ENCODE measurements at regions not wholly inside any gene's neighbourhood (a gene's known extent, or its start where the extent isn't known, plus 50 kb on each side); places are given as distances from the start of the nearest gene placed in this dataset.
"Not testable (repeated sequence)": the region's sequence is repeated elsewhere in the genome, so short reads cannot be mapped to it uniquely, and the experiment has no call there.

GRCh38 chrX:40224658-40225057, 126.9 kb upstream of the BCOR start:
- DNase-seq = no peak

GRCh38 chrX:40222612-40223011, 124.9 kb upstream of the BCOR start:
- DNase-seq = not testable (repeated sequence)

- no peak for DNase-seq
Observed at GRCh38 chrX:40213092-40213491, 115.3 kb upstream of the BCOR start.

GRCh38 chrX:40209951-40210617, 112.3 kb upstream of the BCOR start:
- peak; percentile 16 for DNase-seq

GRCh38 chrX:40207626-40208025, 109.9 kb upstream of the BCOR start:
- peak; percentile 28 for DNase-seq

GRCh38 chrX:40205471-40205870, 107.7 kb upstream of the BCOR start:
- no peak for DNase-seq

GRCh38 chrX:40202456-40202855, 104.7 kb upstream of the BCOR start:
- DNase-seq = no peak

GRCh38 chrX:40201329-40201885, 103.6 kb upstream of the BCOR start:
- DNase-seq = no peak

GRCh38 chrX:40199704-40200103, 101.9 kb upstream of the BCOR start:
- DNase-seq = no peak

- DNase-seq = no peak
Observed at GRCh38 chrX:40197071-40197470, 99.3 kb upstream of the BCOR start.

GRCh38 chrX:40195368-40195767, 97.6 kb upstream of the BCOR start:
- no peak for DNase-seq

GRCh38 chrX:40192196-40192595, 94.4 kb upstream of the BCOR start:
- no peak for DNase-seq

- DNase-seq = peak; percentile 37
Observed at GRCh38 chrX:40189637-40190036, 91.9 kb upstream of the BCOR start.

GRCh38 chrX:40188573-40189417, 91.0 kb upstream of the BCOR start:
- DNase-seq = peak; percentile 72

GRCh38 chrX:40184968-40185367, 87.2 kb upstream of the BCOR start:
- DNase-seq = no peak

GRCh38 chrX:40182615-40183014, 84.9 kb upstream of the BCOR start:
- DNase-seq = no peak

- DNase-seq = no peak
Observed at GRCh38 chrX:40182095-40182494, 84.3 kb upstream of the BCOR start.

- DNase-seq = no peak
Observed at GRCh38 chrX:40179283-40179682, 81.5 kb upstream of the BCOR start.

- no peak for DNase-seq
Observed at GRCh38 chrX:40177942-40178715, 80.4 kb upstream of the BCOR start.

- no peak for DNase-seq
Observed at GRCh38 chrX:40177489-40177888, 79.7 kb upstream of the BCOR start.

GRCh38 chrX:40177117-40177430, 79.3 kb upstream of the BCOR start:
- DNase-seq = no peak

GRCh38 chrX:40176351-40177116, 78.8 kb upstream of the BCOR start:
- DNase-seq = no peak
